Stimulated activated CD4-positive, alpha-beta T cell treated with anti-CD3 and anti-CD28 coated beads, Interleukin-15, amount 100 ng/mL, for 48 hours (primary cell): ENCODE measurements at regions not wholly inside any gene's neighbourhood (a gene's known extent, or its start where the extent isn't known, plus 50 kb on each side); places are given as distances from the start of the nearest gene placed in this dataset.

Experiments used
- DNase-seq, 2 donors: peaks; one replicate each; pipeline ENCODE4 v3.0.0-alpha.2; 2020; ENCODE audit warnings: low read depth in 2 of 2

DNA sequence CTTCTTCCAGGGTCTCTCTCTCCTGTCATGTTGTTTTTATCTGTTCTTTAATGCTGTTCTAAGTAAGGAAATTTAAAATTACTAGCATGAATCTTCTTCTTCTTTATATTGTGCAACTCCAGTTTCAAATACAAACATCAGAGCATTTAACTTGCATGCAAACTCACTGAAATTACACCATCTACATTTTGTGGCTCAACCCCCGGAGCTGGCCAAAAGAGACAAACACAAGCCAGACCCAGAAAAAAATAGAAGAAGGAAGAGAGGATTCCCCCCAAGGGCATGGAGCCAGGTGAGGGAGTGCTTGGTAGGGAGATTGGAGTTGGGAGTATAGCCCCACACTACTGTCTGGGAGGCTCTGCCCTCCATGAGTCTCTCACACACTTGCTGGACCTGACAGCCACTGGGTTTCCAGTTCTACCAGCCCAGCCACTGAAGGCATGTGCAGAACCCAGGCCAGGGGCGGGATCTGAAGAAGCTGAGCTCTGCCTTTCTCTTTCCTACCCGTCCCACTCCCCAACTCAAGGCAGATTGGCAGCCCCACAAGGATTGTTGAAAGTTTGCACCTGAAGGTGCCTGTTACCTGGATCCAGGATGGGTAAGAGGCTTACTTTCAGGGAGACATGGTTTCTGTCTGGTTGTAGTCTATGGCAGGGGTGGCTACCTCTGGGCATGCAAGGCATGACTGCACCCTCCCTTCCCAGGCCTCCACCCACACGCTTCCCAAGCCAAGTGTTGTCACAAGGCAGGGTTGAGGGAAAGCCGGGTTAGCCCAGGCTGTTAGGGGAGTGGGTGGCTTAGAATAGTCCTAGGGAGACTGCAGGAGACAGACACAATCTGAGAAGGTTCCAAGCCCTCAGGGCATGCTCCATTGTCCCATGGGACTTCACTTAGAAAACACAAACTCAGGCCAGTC, 297.2 kb downstream of the TGFB2 start:
- no peak for DNase-seq

DNA sequence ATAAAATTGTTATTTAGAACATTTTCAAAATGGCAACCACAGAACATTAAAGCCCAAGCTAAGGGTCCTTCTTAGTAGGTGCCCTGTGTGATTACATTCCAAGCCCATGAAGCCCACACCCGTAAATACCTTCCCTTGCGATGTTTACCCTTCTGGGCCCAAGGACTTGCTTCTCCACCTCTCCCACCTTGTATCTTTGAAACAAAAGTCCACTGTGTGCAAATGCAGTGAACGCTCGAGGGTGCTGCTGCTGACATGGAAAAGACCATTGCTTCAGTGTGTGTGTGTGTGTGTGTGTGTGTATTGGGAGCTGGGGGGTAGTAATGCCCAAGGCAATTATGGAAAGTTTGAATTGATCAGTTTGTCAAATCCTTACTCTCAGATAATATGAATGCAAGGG, 298.1 kb downstream of the TGFB2 start:
- no peak for DNase-seq

DNA sequence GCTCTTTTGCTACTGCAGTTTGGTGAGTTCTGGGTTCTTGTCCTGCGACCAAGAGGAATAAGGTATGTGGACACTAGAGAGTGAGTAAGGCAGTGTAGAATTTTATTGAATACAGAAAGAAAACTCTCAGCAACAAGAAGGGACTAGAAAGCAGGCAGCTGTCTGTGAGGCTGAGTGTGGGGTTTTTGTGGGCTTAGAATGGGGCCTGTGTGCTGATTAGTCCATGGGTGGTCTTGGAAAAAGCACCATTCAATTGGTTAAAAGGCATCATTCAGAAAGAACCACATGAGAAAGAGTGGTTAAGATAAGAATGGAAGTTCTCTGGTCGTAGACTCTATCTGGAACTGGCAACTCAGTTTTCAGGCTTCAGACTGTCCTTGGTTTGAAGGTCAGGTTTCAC, 298.8 kb downstream of the TGFB2 start:
- no peak for DNase-seq

DNA sequence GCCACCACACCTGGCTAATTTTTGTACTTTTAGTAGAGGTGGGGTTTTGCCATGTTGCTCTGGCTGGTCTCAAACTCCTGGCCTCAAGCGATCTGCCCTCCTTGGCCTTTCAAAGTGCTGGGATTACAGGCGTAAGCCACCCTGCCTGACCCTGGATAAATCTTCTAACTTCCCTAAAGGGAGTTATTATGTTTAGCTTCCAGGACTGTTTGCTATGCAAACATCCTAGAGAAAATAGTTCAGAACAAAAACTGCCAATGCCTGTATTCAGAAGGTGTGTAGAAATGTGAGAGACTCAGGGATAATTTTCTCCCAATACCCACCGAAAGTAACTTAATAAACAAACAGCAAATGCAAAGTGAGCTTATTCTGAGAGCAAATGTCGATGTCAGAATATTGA, 301.2 kb downstream of the TGFB2 start:
- no peak for DNase-seq

DNA sequence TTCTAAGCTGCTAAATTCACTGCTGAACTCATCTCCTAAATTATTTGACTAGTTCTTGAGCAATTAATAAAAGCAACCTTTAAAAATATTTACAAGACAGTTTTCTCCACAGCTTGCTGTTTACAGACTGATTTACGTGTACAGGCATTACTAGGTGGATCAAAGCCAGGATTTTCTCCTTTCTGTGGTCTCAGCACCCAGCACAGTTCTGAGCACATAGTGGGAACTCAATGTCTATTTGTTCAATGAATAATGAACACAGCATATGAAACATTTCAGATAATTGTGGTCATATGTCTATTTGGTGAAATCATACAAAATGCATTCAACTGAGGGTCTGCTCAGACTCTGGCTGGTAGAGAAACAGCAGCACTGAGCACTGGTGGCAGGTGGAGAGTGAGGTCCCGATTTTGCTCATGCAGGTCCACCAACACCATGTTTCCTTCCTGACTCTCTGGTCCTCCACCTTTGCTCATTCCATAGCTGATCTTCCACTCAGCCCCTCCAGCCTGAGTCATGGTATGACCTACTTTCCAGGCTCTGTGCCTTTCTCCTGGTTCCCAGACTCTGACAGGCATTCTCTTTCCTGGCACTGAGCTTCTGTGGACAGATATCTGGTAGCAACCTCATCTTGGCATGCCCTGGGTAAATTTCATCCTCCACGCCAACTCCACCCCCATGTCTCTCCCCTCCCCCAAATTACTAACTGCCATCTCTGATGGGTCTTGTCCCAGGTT, 311.3 kb downstream of the TGFB2 start:
- DNase-seq: no peak

DNA sequence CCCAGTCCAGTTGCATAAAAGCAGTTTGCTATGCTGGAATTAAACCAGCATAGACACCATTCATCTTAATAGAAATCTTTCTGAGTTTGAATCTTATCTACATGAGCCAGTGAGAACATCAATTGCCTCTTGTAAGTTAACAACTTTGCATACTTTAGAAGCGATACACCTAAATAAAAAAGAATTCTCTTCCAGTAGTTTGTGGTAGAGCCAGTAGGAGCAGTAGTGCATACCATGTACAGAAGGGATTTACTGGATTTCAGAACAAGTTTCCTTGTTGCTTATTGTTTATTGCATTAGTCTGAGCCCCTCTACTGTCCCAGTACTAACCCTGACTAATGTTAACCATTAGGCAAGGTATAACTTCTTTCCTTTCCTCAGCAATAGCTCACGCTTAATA, 313.1 kb downstream of the TGFB2 start:
- no peak for DNase-seq

DNA sequence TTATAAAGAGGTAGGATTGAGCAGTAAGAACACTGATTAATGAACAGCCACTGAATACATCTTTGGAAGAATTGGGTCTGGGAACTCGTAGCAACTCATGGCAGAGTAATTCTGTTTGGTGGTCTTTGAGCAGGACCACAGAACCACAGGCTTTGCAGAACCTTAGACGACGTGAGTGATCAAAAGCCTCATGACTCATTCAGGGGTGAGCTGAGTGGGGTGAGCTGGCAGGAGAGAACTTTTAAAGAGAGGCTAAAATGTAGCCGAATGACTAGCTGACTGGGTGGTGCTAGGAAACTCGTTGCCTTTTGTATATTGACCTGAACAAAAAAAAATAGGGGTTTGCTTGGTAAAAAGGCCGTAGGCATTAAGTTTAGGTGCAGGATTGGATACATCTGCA, 313.8 kb downstream of the TGFB2 start:
- DNase-seq: no peak

DNA sequence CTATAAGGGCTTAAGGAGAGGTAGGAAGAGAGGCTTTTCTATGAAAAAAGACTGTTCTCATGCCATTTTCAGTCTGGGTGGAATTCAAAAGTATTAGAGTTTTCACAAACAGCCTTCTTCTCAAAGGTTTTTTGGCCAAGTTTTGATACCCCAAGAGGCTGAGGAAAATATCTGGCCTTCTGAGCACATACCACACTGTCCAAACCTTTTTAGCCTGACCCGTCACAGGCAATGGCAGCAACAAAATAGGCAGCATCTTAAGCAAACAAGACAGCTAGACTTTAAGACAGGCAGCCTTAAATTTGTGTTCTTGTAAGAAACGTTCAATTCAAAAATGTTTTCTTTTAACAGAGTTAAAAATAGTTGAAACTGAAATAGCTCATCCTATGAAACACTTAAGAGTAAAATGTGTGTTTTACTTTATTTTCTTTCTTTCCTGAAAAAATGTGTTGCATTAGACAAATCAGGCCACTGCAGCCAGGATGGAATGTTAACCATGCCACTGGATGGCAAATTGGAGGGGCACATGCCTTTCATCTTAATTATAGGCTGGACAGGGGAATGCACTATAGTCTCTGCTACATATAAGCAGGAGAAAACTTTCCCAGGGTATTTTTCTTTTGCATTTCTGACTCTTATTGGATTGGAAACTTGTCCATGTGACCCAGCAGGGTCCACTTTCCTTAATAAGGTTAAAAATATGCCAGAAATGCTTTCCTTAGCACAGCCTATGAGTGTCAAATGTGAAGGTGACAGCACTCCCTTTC, 315.0 kb downstream of the TGFB2 start:
- no peak for DNase-seq

DNA sequence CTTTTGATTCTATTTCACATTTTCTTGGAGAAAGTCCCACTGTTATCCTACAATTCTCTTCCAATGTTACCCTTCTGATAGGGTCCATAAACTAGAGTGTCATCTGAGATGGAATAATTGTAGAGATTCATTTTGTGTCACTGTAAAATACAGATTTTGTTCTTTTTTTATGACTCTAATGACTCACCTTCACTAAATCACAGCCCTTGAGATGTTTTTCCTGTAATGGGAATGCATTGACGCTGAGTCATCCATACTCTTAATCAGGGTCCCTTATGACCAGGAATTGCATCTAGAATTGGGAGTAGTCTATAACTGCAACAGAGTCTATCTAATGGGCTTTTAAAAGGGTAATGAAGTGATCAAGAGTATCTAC, 315.5 kb downstream of the TGFB2 start:
- DNase-seq: no peak

DNA sequence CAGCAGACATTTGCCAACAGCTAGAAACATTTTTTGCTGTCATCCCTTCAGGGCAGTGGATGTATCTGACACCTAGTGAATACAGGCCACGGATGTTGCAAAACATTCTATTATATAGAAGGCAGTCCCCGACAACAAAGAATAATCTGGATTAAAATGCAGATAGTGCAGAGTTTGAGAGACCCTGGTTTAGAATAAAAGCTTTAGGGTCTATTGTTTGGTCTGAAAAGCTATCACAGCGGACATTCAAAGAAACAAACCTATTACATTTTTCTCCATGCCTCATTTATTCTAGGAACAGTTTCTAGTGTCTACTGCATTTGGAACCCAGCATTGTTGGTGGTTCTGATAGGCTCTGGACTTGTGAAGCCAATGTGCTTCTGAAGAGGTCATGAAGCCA, 316.3 kb downstream of the TGFB2 start:
- DNase-seq: no peak

DNA sequence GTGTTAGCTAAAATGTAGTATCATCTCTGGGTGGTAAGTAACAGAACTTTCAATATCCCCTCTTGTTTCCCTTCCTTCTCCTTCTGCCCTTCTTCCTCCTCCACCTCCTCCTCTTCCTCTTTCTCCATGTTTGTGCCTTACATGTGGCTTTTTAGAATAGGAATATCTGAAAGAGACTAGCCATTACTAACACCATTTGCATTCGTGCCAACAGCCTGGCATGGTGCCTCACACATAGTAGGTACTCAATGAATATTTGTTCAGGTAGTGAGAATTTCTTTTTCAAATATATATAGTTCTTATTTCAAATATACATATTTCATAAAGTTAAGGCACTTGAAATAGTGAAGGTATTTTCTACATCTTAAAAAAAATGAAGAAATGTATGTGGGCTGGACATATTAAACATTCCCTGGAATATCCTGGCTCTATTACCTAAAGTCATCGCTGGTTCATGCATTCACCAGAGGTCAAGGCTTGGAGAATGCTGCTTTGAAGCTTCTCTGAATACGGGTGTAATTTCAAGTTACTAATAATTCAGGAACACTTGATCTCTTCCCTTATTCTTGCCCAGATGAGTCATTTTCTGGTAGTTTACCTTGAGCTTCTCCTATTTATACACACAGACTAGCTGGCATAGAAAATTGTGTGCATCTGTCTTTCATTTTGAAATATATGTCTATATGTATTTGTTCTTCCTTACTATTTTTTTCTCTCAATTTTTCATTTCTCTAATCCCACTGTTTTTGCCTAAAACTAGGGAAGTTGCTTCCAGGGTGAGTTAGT, 319.4 kb downstream of the TGFB2 start:
- no peak for DNase-seq

DNA sequence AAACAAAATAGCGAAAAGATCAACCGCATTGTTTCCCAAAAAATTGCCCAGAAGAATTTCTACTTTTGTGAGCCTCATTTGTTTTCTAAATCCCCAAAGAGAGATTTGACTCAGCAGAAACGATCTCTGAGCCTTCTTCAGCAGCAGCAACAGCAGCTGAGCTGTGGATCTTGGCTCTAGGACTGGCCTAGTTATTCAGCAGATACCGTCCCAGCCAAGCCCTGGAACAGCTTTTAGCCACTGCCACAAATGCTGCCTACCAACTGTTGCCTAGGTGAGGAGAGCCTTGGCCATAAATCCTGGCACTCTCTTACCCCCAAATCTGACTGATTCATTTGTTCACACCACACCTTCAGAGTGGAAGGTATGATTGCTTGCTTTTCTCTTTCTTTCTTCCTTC, 320.1 kb downstream of the TGFB2 start:
- DNase-seq: no peak

DNA sequence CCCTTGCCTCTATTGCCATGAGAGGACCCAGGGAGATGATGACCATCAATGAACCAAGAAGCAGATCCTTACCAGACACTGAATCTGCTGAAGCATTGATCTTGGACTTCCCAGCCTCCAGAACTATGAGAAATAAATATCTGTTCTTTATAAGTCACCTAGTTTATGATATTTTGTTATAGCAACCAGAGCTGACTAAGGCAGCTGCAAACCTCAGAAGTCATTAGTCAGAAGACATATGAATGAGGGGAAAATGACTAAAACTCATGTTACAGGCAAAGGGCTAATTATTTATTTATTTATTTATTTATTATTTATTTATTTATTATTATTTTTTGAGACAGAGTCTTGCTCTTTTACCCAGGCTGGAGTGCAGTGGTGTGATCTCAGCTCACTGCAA, 321.1 kb downstream of the TGFB2 start:
- DNase-seq: no peak

DNA sequence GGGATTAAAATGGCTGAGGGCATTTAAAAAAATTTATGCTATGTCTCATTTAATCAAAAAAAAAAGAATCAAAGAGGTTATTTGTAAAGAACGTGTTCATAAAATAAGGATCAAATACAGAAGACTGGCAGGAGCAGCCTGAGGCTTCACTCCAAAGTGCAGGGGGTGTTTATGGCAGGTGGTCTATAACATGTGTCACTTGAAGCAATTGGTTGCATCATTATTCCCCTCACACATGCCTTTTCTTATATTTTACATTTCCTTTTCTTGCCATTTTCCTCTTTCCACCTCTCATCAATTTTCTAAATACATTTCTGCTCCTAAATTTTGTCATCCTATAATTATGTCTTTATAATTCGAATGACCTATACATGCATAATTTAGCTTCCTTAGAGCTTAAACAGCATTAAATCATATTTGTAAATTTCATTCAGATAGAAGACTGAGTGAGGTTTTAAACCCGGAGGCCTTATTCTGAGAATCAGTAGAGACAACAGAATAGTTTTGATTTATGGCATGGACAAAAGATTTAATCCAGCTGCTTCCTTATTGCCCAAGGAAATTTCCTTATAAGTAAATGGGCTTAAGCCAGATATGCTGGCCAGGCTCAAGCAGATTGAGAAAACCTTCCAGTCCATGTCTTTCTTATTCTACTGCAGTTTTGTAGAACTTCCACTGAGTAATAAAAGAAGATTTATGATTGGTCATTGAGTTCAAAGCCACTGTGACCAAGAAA, 322.8 kb downstream of the TGFB2 start:
- DNase-seq: no peak

DNA sequence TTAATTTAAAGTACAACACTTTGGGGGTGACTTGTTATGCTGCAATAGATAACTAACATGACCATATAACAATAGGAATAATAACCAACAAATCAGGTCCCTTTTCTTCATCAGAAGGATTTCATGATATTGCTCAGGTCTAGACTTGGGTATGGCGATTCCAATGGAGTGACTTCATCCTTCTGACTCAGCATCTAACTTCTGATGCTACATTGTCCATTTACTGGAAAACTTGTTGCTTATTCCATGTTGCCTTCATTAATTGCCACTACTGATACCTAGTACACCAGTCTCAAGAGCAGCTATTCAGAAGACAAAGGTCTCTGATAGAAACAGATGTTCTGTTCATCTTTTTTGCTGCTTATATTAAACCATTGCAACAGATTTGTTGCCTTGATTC, 324.3 kb downstream of the TGFB2 start:
- DNase-seq: no peak

DNA sequence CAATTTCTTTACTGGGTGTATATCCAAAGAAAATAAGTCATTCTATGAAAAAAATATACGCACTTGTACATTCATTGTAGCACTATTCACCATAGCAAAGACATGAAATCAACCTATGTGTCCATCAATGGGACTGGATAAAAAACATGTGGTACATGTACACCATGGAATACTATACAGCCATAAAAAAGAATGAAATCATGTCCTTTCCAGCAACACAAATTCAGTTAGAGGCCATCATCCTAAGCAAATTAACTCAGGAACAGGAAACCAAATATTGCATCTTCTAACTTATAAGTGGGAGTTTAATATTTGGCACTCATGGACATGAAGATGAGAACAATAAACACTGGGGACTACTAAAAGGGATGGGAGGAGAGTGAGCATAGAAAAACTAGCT, 325.7 kb downstream of the TGFB2 start:
- DNase-seq: no peak

DNA sequence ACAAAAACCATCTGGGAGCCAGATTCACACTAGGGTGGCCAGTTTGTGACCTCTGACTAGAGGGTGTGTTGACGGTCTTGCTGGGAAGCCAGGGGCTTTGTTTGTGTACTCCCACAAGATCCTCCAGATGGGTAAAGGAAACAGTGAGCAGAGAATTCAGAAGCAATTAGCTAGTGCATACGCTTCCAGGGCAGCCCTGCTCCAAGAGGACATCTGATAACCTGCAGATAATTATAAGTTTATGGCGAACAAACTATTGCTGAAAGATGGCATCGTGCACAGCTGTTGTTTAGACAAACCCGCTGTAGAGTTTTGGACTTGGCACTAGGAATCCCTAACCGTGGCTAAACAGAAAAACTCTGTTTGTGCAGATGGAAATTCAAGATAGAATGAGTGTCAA, 326.4 kb downstream of the TGFB2 start:
- DNase-seq: no peak

DNA sequence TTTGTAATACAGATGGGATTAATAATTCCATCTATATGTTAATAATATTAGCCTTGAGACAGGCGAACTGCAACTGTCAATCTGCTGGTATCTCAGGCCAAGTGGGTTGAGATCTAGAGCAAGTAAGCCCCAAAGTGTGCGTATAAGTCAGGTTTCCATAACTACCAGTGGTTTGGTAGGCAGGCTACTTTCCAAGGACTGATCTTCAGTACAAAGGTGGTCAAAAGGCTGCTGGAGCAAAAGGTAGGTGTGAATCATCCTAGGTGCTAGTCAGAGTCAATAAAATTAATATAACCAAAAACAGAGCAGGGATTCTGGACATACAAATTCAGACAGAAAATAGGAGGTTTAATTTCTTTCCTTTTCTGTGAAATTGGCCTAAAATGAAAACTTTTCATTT, 328.0 kb downstream of the TGFB2 start:
- DNase-seq: no peak

DNA sequence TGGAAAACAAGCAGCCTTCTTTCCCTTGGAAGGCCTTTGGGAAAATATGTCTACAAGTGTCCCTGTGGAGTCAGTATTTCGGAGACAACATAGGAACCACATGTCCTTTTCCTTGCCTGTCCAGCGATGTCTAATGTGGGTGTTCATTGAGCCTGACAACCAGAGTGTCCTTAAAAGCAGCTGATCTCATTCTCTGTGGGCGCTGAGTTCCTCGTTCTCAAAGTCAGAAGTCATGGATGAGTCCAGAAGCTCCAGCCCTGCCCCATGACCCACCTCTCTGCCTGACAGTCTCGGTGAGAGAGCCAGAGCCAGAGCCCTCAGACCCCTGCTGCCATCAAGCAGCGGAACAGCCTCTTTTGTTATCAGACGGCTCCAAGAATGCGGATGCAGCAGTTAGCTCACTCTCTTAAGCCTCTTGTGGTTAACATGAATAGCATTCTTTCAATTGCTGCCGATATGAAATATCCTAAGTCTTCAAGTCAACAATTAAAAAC, 329.2 kb downstream of the TGFB2 start:
- DNase-seq: no peak

DNA sequence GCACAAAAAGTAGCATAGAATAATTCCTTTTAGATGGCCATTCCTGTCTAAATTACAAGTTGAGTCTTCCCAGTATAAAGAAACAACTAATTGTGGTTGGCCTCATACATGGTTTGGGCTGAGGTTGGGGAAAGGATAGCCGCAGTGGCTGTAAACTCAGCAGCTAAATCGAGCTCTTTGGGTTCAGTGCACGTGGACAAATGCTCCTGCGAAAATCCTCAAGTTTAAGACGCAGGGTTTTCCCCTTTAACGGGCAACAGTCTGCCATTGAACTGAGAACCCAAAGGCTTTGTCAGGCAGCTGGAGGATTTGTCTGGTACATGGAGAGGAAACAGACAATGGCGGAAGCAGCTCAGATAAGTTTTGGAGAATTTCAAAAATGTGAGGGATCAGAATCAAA, 331.9 kb downstream of the TGFB2 start:
- no peak for DNase-seq

DNA sequence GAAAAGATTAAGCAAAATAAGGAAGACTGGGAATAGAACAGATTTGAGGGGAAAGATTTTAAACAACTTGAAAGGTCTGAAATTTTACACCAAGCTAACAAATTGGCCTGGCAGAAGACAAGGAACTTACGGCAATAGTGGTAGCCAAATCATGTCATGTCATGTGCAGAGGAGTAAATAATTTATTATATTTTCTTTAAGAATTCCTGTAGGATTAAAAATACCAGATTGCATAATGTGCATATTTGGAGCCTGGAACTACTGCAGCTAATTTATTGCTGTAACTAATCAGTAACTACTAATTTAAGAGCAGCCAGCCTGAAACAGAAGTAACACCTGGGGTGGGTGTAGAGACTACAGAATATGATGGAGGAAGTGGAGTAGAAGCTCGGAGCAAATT, 334.3 kb downstream of the TGFB2 start:
- DNase-seq: no peak
